ENCODE measurements at regions not wholly inside any gene's neighbourhood (a gene's known extent, or its start where the extent isn't known, plus 50 kb on each side); places are given as distances from the start of the nearest gene placed in this dataset.

- no peak for DNase-seq (ENCODE audit: low spot score)
These were observed 130.8 kb upstream of the TNFAIP3 start for GRCh38 chr6:137736048-137736818.

GRCh38 chr6:137736911-137737310 lies 130.1 kb upstream of the TNFAIP3 start:
- DNase-seq (ENCODE audit: low spot score): no peak

- DNase-seq (ENCODE audit: low spot score): no peak
These were observed 129.0 kb upstream of the TNFAIP3 start for GRCh38 chr6:137737836-137738596.

- no peak for DNase-seq (ENCODE audit: low spot score)
These were observed 128.0 kb upstream of the TNFAIP3 start for GRCh38 chr6:137738931-137739504.

- DNase-seq (ENCODE audit: low spot score): no peak
These were observed 127.5 kb upstream of the TNFAIP3 start for GRCh38 chr6:137739544-137739943.

- no peak for DNase-seq (ENCODE audit: low spot score)
These were observed 126.8 kb upstream of the TNFAIP3 start for GRCh38 chr6:137740091-137740755.

DNA sequence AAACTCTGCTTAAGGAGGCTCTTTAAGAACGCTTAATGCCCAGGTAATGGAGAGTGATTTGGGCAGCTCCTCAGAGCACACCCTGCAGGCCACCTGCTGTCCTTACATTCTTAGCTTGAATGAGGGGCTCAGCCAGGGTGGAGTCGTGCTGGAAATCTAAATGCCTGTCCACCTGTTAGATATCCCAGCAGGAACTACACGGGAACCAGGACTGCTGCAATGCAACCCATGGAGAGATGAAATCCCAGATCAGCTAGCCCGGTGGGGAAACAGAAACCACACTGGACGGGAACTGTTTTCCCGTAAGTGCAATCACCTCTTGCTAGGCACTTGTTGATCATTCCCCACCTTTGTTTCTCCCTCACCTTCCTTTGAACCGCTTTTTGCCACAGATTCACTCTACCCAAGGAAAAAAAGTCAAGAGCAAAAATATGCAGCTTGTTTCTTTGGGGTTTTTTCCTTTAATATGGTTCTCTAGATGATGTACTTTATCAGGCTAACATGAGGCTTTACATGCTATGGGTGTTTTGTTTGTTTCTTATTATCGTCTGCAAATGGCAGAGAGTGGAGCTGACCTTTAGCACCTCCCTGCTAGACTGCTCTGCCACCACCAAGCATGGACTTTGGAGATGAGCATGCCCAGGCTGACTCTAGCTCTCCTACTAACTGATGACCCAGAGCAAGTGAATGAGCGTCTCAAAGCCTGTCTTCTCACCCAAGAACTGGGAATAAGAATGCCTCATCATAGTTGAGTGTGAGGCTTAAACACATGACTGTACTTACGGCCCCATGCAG lies 125.9 kb upstream of the TNFAIP3 start:
- DNase-seq (ENCODE audit: low spot score): no peak

DNA sequence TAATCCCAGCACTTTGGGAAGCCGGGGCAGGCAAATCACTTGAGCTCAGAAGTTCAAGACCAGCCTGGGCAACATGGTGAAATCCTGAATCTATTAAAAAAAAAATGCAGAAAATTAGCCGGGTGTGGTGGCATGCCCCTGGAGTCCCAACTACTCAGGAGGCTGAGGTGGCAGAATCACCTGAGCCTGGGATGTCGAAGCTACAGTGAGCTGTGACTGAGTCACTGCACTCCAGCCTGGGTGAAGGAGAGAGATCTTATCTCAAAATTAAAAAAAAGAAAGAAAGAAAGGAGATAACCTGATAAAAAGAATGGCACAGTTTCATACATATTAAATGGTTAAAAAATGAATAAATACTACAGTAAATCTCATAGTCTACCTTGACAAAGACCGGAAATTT lies 123.6 kb upstream of the TNFAIP3 start:
- DNase-seq (ENCODE audit: low spot score): no peak

DNA sequence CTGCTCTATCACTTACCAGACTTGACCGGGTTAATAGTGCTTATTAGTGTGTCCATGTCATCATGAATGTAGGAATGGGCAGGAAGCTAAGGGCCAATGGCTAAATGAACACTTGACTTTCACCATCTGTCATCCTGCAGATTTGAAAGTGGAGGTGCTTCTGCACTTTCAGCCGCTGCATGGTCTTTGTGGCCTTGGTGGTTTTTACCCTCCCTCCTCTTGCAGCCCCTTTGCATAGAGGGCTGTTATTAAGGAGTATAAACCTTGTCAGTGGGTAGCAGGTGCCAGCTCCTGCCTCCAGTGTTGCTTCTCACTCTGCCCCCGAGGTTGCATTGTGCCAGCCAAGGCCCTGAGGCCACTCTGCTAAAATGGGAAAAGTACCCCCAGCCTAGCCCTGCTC lies 122.2 kb upstream of the TNFAIP3 start:
- DNase-seq (ENCODE audit: low spot score): no peak

DNA sequence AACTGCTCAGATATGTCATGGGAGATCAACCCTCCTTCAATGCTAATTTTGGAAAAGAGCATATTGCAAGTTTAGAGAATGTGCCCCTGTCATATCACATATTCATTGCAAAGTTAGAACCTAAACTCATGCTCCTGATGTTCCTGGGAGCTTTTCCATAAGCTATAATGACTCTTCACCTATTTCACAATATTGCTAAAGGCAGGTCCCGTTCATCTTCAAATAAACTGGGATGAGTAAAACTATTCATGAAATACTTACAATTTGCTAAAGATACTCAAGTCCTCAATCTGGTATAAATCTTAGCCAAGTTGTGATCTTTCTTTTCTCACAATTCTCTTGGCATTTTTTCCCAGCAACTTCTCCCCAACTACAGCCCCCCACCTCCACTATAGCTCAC lies 121.7 kb upstream of the TNFAIP3 start:
- no peak for DNase-seq (ENCODE audit: low spot score)

- no peak for DNase-seq (ENCODE audit: low spot score)
These were observed 120.8 kb upstream of the TNFAIP3 start for GRCh38 chr6:137746264-137746663.

DNA sequence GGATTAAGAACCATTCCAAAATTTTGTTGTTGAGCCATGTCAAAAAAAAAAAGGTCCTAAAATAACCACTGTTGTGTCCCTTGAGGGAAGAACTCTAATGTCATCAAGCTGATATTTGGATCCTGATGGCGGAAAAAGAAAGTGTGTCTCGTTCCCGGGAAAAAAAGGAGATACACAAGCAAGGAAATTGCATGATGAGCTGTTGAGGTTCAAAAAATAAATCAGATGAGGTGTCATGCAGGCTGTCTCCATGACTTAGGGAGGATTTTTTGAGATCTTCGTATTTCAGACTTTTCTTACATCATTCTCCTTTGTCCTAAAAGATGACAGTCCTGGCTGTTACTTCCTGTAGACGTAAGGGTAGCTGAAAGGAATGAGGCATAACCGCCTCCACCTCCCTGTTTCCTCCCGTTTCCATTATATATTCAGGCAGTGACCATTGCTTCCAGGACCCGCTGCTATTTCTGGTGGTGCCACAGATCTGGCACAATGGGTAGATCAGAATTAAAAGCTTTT lies 117.3 kb upstream of the TNFAIP3 start:
- no peak for DNase-seq (ENCODE audit: low spot score)

DNA sequence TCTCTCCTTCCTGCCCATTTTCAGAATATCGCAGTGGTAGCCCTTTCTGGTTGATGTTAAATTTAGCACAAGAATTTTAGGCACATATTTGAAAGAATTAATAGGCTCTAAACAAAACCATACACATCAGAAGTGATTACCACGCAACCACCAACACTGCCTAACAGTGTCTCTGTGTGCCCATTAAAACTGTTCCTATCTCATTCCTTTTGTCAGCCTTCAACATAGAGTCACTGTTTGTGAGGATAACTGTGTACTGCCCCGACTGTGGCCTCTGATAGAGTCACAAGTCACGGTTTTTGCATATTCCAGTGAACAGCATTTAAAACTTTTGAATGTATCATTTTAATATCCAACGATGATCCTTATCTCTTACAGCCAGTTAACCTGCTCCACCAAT lies 116.8 kb upstream of the TNFAIP3 start:
- no peak for DNase-seq (ENCODE audit: low spot score)

DNA sequence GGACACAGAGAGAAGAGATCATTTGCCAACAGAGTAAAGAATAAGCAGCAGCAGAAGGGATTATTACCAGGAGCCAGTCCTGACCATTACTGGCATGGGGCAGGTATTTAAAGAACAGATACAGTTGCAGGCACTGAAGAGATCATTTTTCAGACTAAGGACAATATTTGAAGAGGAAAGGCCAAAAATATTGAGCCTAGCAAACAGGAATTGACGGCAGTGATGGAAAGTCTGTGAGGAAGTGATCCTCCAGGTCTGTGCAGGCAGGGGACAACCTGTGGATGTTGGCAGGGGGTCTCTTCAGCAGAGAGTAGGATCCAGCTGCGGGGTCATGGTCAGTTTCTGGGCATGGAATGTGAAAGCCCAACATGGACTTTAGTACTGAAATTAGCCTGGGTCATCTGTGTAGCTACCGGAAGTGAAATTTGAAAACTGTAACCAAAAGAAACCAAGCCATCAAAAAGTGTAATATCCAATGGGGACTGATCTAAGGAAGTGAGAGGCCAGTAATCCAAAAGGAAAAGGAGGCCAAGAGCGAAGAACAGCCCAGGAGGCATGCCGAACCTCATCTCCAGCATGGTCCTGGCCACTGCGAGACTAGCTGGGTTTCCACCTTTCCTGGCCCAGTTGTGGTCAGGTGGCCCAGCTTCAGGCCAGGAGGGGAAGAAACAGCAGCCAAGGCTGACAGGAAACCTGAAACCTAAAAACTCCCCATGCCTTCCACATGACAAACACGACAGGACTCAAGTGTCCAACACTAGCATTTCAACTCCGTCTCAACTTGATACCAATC lies 115.1 kb upstream of the TNFAIP3 start:
- no peak for DNase-seq (ENCODE audit: low spot score)

- DNase-seq (ENCODE audit: low spot score): no peak
These were observed 112.7 kb upstream of the TNFAIP3 start for GRCh38 chr6:137754366-137754765.

- DNase-seq (ENCODE audit: low spot score): no peak
These were observed 112.2 kb upstream of the TNFAIP3 start for GRCh38 chr6:137754866-137755265.

DNA sequence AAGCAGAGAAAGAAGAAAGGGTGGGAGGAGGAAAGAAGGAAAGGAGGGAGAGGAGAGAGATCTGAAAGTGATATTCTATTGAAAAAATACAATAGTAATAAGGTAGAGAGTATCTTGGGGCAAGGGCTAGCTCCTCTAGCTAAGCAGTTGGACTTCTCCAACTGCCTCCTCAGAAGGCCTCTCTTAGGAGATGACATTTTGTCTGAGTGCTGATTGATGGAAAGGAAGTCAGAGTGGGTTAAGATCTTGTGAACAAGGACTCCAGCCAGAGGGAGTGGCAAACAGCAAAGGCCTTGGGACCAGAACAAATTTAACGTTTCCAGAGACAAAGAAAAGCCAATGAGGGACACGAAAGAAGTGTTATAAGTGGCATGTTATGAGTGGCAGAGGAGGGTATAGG lies 111.8 kb upstream of the TNFAIP3 start:
- DNase-seq (ENCODE audit: low spot score): no peak

- DNase-seq (ENCODE audit: low spot score): no peak
These were observed 110.3 kb upstream of the TNFAIP3 start for GRCh38 chr6:137756788-137757187.

- DNase-seq (ENCODE audit: low spot score): no peak
These were observed 108.4 kb upstream of the TNFAIP3 start for GRCh38 chr6:137758661-137759060.

DNA sequence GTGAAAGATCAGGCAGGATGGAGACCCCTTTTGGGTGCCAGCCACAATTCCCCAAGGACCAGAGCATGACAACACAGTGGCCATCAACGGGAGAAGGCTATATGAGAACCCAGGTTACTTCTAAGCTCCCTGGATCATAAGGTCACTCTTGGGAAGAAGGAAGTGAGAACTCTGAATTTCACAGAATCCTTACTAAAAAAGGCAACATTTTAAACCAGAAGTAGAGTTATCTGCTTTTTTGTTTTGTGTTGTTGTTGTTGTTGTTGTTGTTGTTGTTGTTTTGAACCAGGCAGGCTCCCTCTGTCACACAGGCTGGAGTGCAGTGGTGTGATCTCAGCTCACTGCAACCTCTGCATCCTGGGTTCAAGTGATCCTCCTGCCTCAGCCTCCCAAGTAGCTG lies 107.4 kb upstream of the TNFAIP3 start:
- no peak for DNase-seq (ENCODE audit: low spot score)

DNA sequence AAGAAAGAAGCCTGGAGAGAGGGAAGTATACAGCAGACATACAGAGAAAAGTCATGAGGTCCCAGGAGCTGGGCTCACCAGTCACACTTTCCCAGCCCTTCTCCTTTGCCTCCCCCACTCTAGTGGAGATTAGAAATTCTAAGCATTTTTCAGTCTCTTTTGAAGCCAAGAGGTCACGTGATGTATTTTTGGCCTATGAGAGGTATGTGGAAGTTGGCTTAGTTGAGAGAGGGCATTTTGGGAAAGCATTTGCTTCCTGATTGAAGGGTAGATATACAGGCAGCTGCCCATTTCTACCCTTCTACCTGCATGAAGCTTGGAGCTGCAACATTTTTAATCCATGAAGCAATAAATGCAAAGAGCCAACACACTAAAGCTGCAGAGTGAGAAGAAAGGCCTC lies 106.0 kb upstream of the TNFAIP3 start:
- no peak for DNase-seq (ENCODE audit: low spot score)

All from hematopoietic multipotent progenitor cell treated with erythropoietin and hydrocortisone succinate and interleukin-3 and kit ligand, for 17 days (in vitro differentiated cells).